ENCODE measurements at regions not wholly inside any gene's neighbourhood (a gene's known extent, or its start where the extent isn't known, plus 50 kb on each side); places are given as distances from the start of the nearest gene placed in this dataset.

DNA sequence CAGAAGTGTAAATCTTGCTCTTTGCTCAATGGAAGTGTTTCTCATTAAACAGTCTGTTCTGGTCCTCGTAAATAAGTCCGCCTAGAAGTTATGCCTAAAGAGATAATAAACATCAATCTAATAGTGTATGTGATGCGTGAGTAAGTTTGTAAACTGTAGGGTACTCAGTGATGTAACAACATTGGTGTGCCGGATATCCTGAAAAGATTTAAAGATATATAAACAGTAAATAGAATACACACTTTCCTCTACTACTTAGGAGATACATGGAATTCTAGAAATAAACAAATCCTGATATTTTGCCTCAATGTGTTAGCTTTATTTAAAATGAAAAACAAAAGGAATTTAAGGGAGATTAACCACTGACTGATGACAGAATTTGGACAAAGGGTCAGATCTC, 123.5 kb downstream of the AHR start:
- DNase-seq (ENCODE audit: low read depth), result no peak
- TF ChIP-seq, protein P1, sequence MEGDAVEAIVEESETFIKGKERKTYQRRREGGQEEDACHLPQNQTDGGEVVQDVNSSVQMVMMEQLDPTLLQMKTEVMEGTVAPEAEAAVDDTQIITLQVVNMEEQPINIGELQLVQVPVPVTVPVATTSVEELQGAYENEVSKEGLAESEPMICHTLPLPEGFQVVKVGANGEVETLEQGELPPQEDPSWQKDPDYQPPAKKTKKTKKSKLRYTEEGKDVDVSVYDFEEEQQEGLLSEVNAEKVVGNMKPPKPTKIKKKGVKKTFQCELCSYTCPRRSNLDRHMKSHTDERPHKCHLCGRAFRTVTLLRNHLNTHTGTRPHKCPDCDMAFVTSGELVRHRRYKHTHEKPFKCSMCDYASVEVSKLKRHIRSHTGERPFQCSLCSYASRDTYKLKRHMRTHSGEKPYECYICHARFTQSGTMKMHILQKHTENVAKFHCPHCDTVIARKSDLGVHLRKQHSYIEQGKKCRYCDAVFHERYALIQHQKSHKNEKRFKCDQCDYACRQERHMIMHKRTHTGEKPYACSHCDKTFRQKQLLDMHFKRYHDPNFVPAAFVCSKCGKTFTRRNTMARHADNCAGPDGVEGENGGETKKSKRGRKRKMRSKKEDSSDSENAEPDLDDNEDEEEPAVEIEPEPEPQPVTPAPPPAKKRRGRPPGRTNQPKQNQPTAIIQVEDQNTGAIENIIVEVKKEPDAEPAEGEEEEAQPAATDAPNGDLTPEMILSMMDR (conservative IDR thresholded peaks at IDR 0.05; ENCODE audit: low read depth, low read length), result no peak
- H3K4me3 ChIP-seq (ENCODE audit: low read length), result no peak overlapping the region

DNA sequence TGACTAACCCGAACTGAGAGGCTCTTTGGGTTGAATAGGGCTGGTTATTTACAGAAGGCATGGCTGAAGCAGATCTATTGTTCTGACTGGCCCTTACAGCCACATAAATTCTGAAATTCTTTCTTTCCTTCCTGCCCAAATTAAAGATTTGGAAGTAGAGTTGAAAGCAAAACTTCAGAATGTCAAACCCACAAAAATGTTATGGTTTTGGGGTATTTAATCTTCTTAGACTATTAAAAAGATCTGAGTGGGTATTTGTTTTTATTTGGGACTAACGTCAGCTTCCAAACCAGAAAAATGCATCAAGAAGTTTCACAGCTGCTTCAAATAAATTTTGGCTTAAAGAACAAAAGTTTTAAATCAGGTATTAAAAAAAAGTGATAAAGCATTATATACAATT, 124.5 kb downstream of the AHR start:
- TF ChIP-seq, protein P1 (conservative IDR thresholded peaks at IDR 0.05; ENCODE audit: low read depth, low read length), result no peak
- DNase-seq (ENCODE audit: low read depth), result no peak
- no peak overlapping the region for H3K4me3 ChIP-seq (ENCODE audit: low read length)

DNA sequence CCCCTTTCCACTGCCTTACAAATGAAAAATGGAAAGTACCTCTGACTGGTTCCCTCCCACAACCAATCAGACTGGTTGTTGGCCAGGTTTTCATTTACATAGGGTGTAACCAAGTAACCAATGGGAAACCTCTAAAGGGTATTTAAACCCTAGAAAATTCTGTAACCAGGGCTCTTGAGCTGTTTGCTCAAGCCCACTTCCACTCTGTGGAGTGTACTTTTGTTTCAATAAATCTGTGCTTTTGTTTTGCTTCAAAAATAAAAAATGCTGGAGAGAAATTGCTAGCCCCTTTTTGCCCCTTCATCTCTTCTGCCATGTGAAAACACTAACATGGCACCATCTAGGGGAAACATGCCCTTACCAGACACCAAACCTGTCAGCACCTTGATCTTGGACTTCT, 129.5 kb downstream of the AHR start:
- TF ChIP-seq, protein P1 (conservative IDR thresholded peaks at IDR 0.05; ENCODE audit: low read depth, low read length), result no peak
- H3K4me3 ChIP-seq (ENCODE audit: low read length), result no peak overlapping the region
- no peak for DNase-seq (ENCODE audit: low read depth)

DNA sequence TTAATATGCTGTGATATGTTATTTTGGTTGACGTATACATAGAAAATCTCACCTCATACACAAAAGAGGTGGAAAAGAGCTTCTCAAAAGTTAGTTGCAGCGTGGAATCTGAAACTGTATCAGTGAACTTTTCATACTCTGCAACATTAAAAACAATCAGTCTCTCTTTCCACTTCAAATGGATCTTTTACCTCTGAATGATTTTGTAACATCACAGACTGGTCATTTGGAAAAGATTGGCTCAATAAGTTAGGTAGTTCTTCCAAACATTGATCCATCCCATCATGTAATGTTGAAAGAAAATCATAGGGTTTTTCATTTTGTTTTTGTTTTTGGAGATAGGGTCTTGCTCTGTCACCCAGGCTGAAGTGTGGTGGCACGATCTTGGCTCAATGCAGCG, 131.1 kb downstream of the AHR start:
- no peak overlapping the region for H3K4me3 ChIP-seq (ENCODE audit: low read length)
- no peak for DNase-seq (ENCODE audit: low read depth)
- TF ChIP-seq, protein P1 (conservative IDR thresholded peaks at IDR 0.05; ENCODE audit: low read depth, low read length), result no peak

DNA sequence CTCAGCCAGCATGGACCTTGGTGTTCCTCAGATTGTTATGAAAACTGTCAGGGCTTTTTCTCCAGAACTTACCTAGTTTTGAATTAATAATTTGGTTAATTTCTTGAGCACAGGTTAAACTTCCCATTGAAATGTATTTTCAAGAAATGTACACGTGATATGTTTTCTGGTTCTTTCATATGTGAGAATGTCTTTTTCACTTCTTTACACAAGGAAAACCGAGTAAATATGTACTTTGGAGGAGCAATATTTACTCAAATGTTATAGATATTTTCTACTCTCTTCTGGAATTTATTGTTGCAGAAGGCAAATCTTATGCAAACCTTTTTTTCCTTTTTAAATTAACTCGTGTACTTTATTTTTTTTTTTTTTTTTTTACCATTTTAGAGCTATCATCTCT, 134.3 kb downstream of the AHR start:
- TF ChIP-seq, protein P1 (conservative IDR thresholded peaks at IDR 0.05; ENCODE audit: low read depth, low read length), result no peak
- no peak overlapping the region for H3K4me3 ChIP-seq (ENCODE audit: low read length)
- DNase-seq (ENCODE audit: low read depth), result no peak

DNA sequence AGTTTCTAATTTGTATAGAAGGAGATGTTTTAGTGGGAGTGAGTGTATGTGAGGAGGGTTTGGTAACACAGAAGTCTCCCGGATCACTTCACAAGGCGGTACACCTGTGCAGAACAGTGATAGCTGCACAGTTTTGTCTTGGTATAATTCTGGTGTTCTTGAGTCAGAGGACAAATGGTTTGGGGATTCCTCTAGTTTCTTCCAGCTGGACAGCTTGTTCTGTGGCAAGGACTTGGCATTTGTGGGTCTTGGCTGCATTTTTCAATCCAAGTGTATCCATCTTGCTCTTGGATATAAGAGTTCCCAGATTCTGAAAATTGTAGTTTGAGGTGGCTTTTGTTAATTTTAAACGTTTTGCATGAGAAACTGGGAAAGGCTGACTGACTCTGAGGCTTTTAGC, 135.7 kb downstream of the AHR start:
- H3K4me3 ChIP-seq (ENCODE audit: low read length), result no peak overlapping the region
- TF ChIP-seq, protein P1 (conservative IDR thresholded peaks at IDR 0.05; ENCODE audit: low read depth, low read length), result no peak
- DNase-seq (ENCODE audit: low read depth), result no peak

DNA sequence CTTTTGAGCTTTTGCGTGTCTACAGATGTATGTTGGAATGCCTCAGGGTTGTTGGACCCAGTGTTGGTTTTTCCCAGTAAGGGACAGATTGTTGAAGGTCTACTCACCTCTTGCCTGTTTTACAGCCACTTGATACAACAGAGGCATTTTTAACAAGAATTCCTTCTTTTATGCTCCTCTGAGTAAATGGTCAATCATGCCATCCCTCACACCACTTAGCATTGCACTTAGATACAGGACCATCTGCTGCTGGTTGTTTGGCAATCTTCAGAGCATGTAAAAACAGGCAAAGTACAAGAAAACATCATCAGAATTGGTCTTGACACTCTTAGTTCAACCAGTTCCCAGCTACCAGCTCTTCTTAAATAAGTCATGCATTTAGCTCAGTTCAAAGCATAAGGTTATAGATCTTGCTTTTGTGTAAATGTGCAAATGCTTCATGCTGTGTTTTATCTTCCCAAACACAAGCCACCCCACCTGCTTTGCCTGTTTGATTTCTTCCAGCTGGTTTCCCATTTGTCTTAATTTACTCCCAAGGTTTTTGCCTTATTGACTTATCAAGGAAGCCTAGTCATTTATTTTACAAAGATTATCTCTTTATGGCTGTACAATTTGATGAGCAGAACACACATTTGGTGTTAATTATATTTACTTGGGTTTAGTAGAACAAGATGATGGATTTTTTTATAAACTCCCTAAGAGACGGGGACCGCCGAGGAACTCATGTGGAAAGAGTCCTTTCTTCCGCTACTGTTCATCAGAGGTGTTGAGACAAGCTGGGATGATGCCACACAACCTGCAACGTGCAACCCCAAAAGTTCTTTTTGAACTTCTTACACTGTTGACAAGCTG, 136.6 kb downstream of the AHR start:
- H3K4me3 ChIP-seq (ENCODE audit: low read length), result no peak overlapping the region
- TF ChIP-seq, protein P1 (conservative IDR thresholded peaks at IDR 0.05; ENCODE audit: low read depth, low read length), result no peak
- no peak for DNase-seq (ENCODE audit: low read depth)

All from retinal pigment epithelial cell (primary cell).